ENCODE measurements at regions not wholly inside any gene's neighbourhood (a gene's known extent, or its start where the extent isn't known, plus 50 kb on each side); places are given as distances from the start of the nearest gene placed in this dataset.
"Not testable (repeated sequence)": the region's sequence is repeated elsewhere in the genome, so short reads cannot be mapped to it uniquely, and the experiment has no call there.

- DNase-seq (ENCODE audit: extremely low read depth, low read depth): no peak
Measured at GRCh38 chr7:25726170-25726780, 425.7 kb upstream of the NFE2L3 start.

GRCh38 chr7:25726781-25727311 lies 425.2 kb upstream of the NFE2L3 start:
- no peak for DNase-seq (ENCODE audit: extremely low read depth, low read depth)

- no peak for DNase-seq (ENCODE audit: extremely low read depth, low read depth)
Measured at GRCh38 chr7:25727446-25727845, 424.6 kb upstream of the NFE2L3 start.

GRCh38 chr7:25727876-25728275 lies 424.1 kb upstream of the NFE2L3 start:
- no peak for DNase-seq (ENCODE audit: extremely low read depth, low read depth)

- no peak for DNase-seq (ENCODE audit: extremely low read depth, low read depth)
Measured at GRCh38 chr7:25731068-25731845, 420.7 kb upstream of the NFE2L3 start.

- DNase-seq (ENCODE audit: extremely low read depth, low read depth): no peak
Measured at GRCh38 chr7:25731846-25732245, 420.2 kb upstream of the NFE2L3 start.

- DNase-seq (ENCODE audit: extremely low read depth, low read depth): no peak
Measured at GRCh38 chr7:25732766-25733217, 419.2 kb upstream of the NFE2L3 start.

- no peak for DNase-seq (ENCODE audit: extremely low read depth, low read depth)
Measured at GRCh38 chr7:25735674-25736242, 416.2 kb upstream of the NFE2L3 start.

- no peak for DNase-seq (ENCODE audit: extremely low read depth, low read depth)
Measured at GRCh38 chr7:25738528-25738927, 413.5 kb upstream of the NFE2L3 start.

- DNase-seq (ENCODE audit: extremely low read depth, low read depth): no peak
Measured at GRCh38 chr7:25739143-25739542, 412.9 kb upstream of the NFE2L3 start.

- DNase-seq (ENCODE audit: extremely low read depth, low read depth): no peak
Measured at GRCh38 chr7:25742316-25742715, 409.7 kb upstream of the NFE2L3 start.

GRCh38 chr7:25743670-25744451 lies 408.1 kb upstream of the NFE2L3 start:
- DNase-seq (ENCODE audit: extremely low read depth, low read depth): not testable (repeated sequence)

GRCh38 chr7:25750744-25751508 lies 401.1 kb upstream of the NFE2L3 start:
- DNase-seq (ENCODE audit: extremely low read depth, low read depth): no peak

- no peak for DNase-seq (ENCODE audit: extremely low read depth, low read depth)
Measured at GRCh38 chr7:25752154-25752553, 399.8 kb upstream of the NFE2L3 start.

GRCh38 chr7:25752967-25753791 lies 398.8 kb upstream of the NFE2L3 start:
- no peak for DNase-seq (ENCODE audit: extremely low read depth, low read depth)

GRCh38 chr7:25753837-25754236 lies 398.2 kb upstream of the NFE2L3 start:
- DNase-seq (ENCODE audit: extremely low read depth, low read depth): no peak

- DNase-seq (ENCODE audit: extremely low read depth, low read depth): no peak
Measured at GRCh38 chr7:25754333-25754732, 397.7 kb upstream of the NFE2L3 start.

- no peak for DNase-seq (ENCODE audit: extremely low read depth, low read depth)
Measured at GRCh38 chr7:25754751-25755150, 397.2 kb upstream of the NFE2L3 start.

GRCh38 chr7:25756601-25757000 lies 395.4 kb upstream of the NFE2L3 start:
- no peak for DNase-seq (ENCODE audit: extremely low read depth, low read depth)
